Endothelial cell of umbilical vein (primary cell): ENCODE measurements at regions not wholly inside any gene's neighbourhood (a gene's known extent, or its start where the extent isn't known, plus 50 kb on each side); places are given as distances from the start of the nearest gene placed in this dataset.

Experiments used
- BruUV-seq: library from RNA; stranded (reverse); fragments of 400-500 nt; replicated peaks from 2 replicates; lab custom pipeline; 2021; lab: Mats Ljungman, UMichigan
- CTCF ChIA-PET: fragments of 300-600, 350-600 bp; sonication (Branson Sonifier 250); formaldehyde crosslinking; loops from one replicate; lab custom pipeline; 2021; ENCODE audit warnings: antibody characterized with exemption, inconsistent platforms; lab: Charles Lee
- POLR2A ChIA-PET: fragments of 300-600, 350-600 bp; sonication (Branson Sonifier 250); formaldehyde crosslinking; loops from one replicate; lab custom pipeline; 2021; ENCODE audit warnings: antibody characterized with exemption, inconsistent platforms; lab: Charles Lee
- DNase-seq: peaks from one replicate; pipeline ENCODE4 v3.0.0-alpha.2; 2011; ENCODE audit warnings: low read depth, low spot score
- FAIRE-seq: peaks from 2 replicates; lab custom pipeline; 2011; peaks lifted over from hg19 to GRCh38; lab: Jason Lieb, UNC
- H2AFZ ChIP-seq: 2 replicates; pipeline ENCODE4 v1.6.0; 2012; ENCODE audit warnings: low read depth, low read length, control low read depth, inconsistent platforms
- H3K27ac ChIP-seq: 2 replicates; pipeline ENCODE4 v1.5.1; 2011; ENCODE audit warnings: low read depth, mild to moderate bottlenecking, control low read depth, low read length, moderate library complexity; ENCODE audit not compliant: insufficient read depth
- H3K27me3 ChIP-seq, 2 experiments: 2 replicates each; pipeline versions ENCODE4 v1.6.0 to v1.6.1; 2011; ENCODE audit warnings: low read length in 2 of 2, mixed read lengths in 1 of 2; ENCODE audit not compliant: control insufficient read depth in 2 of 2, insufficient read depth in 2 of 2
- H3K36me3 ChIP-seq, 2 experiments: 2 replicates in 1 of 2; 3 replicates in 1 of 2; pipeline ENCODE4 v1.5.1; 2011; ENCODE audit warnings: low read length in 2 of 2, mild to moderate bottlenecking in 1 of 2, moderate library complexity in 1 of 2; ENCODE audit not compliant: control insufficient read depth in 2 of 2, insufficient read depth in 2 of 2; ENCODE audit errors: extremely low read depth in 1 of 2
- H3K4me1 ChIP-seq: 3 replicates; pipeline ENCODE4 v1.5.1; 2011; ENCODE audit warnings: mild to moderate bottlenecking, low read length; ENCODE audit not compliant: control insufficient read depth, insufficient read depth; ENCODE audit errors: extremely low read depth
- H3K4me2 ChIP-seq: 2 replicates; pipeline ENCODE4 v1.6.1; 2011; ENCODE audit warnings: low read length, control low read depth, mixed read lengths; ENCODE audit not compliant: insufficient read depth
- H3K4me3 ChIP-seq, 3 experiments: fragments of 200-600 bp in 1 of 3; sonication (generic), shearing (Covaris generic) in 1 of 3; replicated peaks in 1 of 3; 2 replicates each; pipeline ENCODE4 v1.5.1; 2011 to 2016; ENCODE audit warnings: control low read depth in 3 of 3, low read length in 3 of 3, mild to moderate bottlenecking in 2 of 3, inconsistent platforms in 1 of 3, low read depth in 1 of 3, moderate library complexity in 1 of 3; ENCODE audit not compliant: insufficient read depth in 1 of 3
- H3K79me2 ChIP-seq: 2 replicates; pipeline ENCODE4 v1.6.0; 2012; ENCODE audit warnings: low read length, inconsistent platforms; ENCODE audit not compliant: control insufficient read depth, insufficient read depth
- H3K9ac ChIP-seq: replicated peaks from 2 replicates; pipeline ENCODE3; 2011; ENCODE audit warnings: low read length, control low read depth; ENCODE audit not compliant: insufficient read depth; ENCODE audit errors: extremely low read depth
- H3K9me1 ChIP-seq: replicated peaks from 3 replicates; pipeline ENCODE4 v1.6.0; 2011; ENCODE audit warnings: mild to moderate bottlenecking, low read length; ENCODE audit not compliant: control insufficient read depth, insufficient read depth; ENCODE audit errors: extremely low read depth
- H3K9me3 ChIP-seq: replicated peaks from 2 replicates; pipeline ENCODE4 v1.5.1; 2012; ENCODE audit warnings: low read length, inconsistent platforms; ENCODE audit not compliant: control insufficient read depth, insufficient read depth
- H4K20me1 ChIP-seq: replicated peaks from 2 replicates; pipeline ENCODE3; 2011; ENCODE audit warnings: mild to moderate bottlenecking, low read length; ENCODE audit not compliant: control insufficient read depth, insufficient read depth; ENCODE audit errors: extremely low read depth
- EZH2 ChIP-seq: IDR thresholded peaks from 2 replicates; pipeline ENCODE4 v1.6.1; 2012; ENCODE audit warnings: borderline replicate concordance, low read depth, mild to moderate bottlenecking, moderate library complexity, low read length, inconsistent platforms; ENCODE audit not compliant: severe bottlenecking
- FOS ChIP-seq: IDR thresholded peaks from 2 replicates; pipeline ENCODE4 v1.6.1; 2011; ENCODE audit warnings: mild to moderate bottlenecking, low read length, moderate library complexity, borderline replicate concordance; ENCODE audit not compliant: insufficient read depth
- GATA2 ChIP-seq: IDR thresholded peaks from 2 replicates; pipeline ENCODE4 v1.7.0; 2011; ENCODE audit warnings: low read depth, mild to moderate bottlenecking, moderate library complexity, mixed read lengths, low read length; ENCODE audit not compliant: insufficient read length, insufficient read depth
- JUN ChIP-seq: IDR thresholded peaks from 2 replicates; pipeline ENCODE4 v1.6.1; 2011; ENCODE audit warnings: borderline replicate concordance, low read depth; ENCODE audit not compliant: insufficient read length, insufficient read depth
- MYC ChIP-seq: IDR thresholded peaks from one replicate; pipeline ENCODE4 v1.6.1; 2011; ENCODE audit warnings: mild to moderate bottlenecking, low read depth, low read length
- POLR2A ChIP-seq: IDR thresholded peaks from 2 replicates; pipeline ENCODE4 v1.6.1; 2012; ENCODE audit warnings: low read depth, mild to moderate bottlenecking, control low read depth, low read length
- POLR2AphosphoS5 ChIP-seq: IDR thresholded peaks from 2 replicates; pipeline ENCODE4 v1.6.1; 2012; ENCODE audit warnings: low read depth, mild to moderate bottlenecking, control low read depth, low read length, moderate library complexity; ENCODE audit not compliant: insufficient read depth
- dilution Hi-C: fragments of 300-500 bp; cut with MboI; formaldehyde crosslinking; loops from one replicate; pipeline ENCODE4 v1.15.0; 2019; ENCODE audit warnings: low sequenced_read_pairs; ENCODE audit not compliant: extremely low pct_ligation_motif_present
- intact Hi-C: fragments of 100-400 bp; cut with micrococcal nuclease; formaldehyde crosslinking; loops from one replicate; pipeline ENCODE4 v1.10.0; 2022
- TF ChIP-seq, protein P1 (sequence below): IDR thresholded peaks from 2 replicates; pipeline ENCODE4 v1.6.1; 2011; ENCODE audit not compliant: insufficient read depth, insufficient read length
- TF ChIP-seq, protein P2 (sequence below), 2 donors: IDR thresholded peaks; 1 replicate in 1 of 2; 2 replicates in 1 of 2; pipeline ENCODE4 v1.5.1; 2011; ENCODE audit warnings: low read length in 2 of 2, mild to moderate bottlenecking in 2 of 2, moderate library complexity in 2 of 2, control low read depth in 1 of 2, inconsistent platforms in 1 of 2, low read depth in 1 of 2; ENCODE audit not compliant: insufficient read depth in 1 of 2; ENCODE audit errors: extremely low read depth in 1 of 2

DNA sequence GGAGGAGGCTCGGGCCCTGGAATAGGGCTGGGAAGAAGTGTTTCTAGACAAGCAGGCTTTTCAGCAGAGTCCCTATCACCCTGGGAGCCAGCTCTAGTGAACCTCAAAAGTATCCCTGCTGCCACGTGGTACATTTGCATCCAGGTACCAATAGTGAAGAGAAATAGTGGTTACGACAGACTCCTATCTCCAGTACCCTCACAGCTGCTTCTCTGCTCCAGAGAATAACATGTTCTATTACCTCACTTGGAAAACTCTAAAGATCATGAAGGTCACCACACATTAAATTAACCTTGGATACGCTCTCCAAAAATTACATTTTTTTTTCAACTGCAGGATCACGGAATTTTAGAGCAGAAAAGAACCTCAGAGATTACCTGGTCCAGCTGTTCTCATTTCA is 230.4 kb upstream of the PLD5 start:
- no peaks in the 10 kb centered on the region for H4K20me1 ChIP-seq
- FAIRE-seq (no peak), DNase-seq (no peak)
- ChIA-PET POLR2A (no interaction called here), CTCF (no interaction called here)
- H2AFZ ChIP-seq: no peak overlapping the region
- dilution Hi-C loops: no loop called here
- H3K27me3 ChIP-seq: no peaks in the 10 kb centered on the region
- no peaks in the 10 kb centered on the region for H3K79me2 ChIP-seq
- no peak overlapping the region for H3K4me2 ChIP-seq
- H3K27ac ChIP-seq: no peak overlapping the region
- no peaks in the 10 kb centered on the region for H3K9me1 ChIP-seq
- H3K4me3 ChIP-seq: no peak overlapping the region
- no peak overlapping the region for H3K9ac ChIP-seq
- intact Hi-C loops: no loop called here
- BruUV-seq: no TSS peak
- H3K9me3 ChIP-seq: peaks cover 4% of the 10 kb centered on the region
- no peaks in the 10 kb centered on the region for H3K4me1 ChIP-seq
- no peak for TF ChIP-seq EZH2
- TF ChIP-seq FOS: no peak
- no peak for TF ChIP-seq GATA2
- TF ChIP-seq POLR2A: no peak
- TF ChIP-seq JUN: no peak
- TF ChIP-seq, protein P1, sequence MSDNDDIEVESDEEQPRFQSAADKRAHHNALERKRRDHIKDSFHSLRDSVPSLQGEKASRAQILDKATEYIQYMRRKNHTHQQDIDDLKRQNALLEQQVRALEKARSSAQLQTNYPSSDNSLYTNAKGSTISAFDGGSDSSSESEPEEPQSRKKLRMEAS: no peak
- no peak for TF ChIP-seq MYC
- TF ChIP-seq, protein P2, sequence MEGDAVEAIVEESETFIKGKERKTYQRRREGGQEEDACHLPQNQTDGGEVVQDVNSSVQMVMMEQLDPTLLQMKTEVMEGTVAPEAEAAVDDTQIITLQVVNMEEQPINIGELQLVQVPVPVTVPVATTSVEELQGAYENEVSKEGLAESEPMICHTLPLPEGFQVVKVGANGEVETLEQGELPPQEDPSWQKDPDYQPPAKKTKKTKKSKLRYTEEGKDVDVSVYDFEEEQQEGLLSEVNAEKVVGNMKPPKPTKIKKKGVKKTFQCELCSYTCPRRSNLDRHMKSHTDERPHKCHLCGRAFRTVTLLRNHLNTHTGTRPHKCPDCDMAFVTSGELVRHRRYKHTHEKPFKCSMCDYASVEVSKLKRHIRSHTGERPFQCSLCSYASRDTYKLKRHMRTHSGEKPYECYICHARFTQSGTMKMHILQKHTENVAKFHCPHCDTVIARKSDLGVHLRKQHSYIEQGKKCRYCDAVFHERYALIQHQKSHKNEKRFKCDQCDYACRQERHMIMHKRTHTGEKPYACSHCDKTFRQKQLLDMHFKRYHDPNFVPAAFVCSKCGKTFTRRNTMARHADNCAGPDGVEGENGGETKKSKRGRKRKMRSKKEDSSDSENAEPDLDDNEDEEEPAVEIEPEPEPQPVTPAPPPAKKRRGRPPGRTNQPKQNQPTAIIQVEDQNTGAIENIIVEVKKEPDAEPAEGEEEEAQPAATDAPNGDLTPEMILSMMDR (IDR thresholded peaks at IDR 0.05; ENCODE audit: extremely low read depth in 1 of 2, insufficient read depth in 1 of 2, low read depth in 1 of 2, low read length in 2 of 2): no peak
- no peak for TF ChIP-seq POLR2AphosphoS5
- no peaks in the 10 kb centered on the region for H3K36me3 ChIP-seq
